Ovary (tissue), 7 donors: ENCODE measurements at regions not wholly inside any gene's neighbourhood (a gene's known extent, or its start where the extent isn't known, plus 50 kb on each side); places are given as distances from the start of the nearest gene placed in this dataset.

ENCODE experiments used
- DNase-seq, 5 donors: peaks; one replicate each; pipeline ENCODE4 v3.0.0-alpha.2; 2019 to 2020
- H3K27ac ChIP-seq, 2 donors: fragments of 200-600 bp; one replicate each; pipeline versions ENCODE4 v1.5.1 to v1.8.0; 2019 to 2022
- H3K27me3 ChIP-seq: fragments of 200-600 bp; one replicate; pipeline ENCODE4 v1.8.0; 2022
- H3K36me3 ChIP-seq: fragments of 200-600 bp; sonication (generic); one replicate; pipeline ENCODE4 v1.5.1; 2019
- H3K4me1 ChIP-seq: one replicate; pipeline ENCODE4 v1.8.1; 2013; ENCODE audit warnings: mild to moderate bottlenecking, moderate library complexity; ENCODE audit not compliant: insufficient read depth
- H3K4me3 ChIP-seq: fragments of 200-600 bp; sonication (generic); one replicate; pipeline ENCODE4 v1.5.1; 2017
- H3K9me3 ChIP-seq, 2 donors: fragments of 200-600 bp in 1 of 2; sonication (generic) in 1 of 2; one replicate each; pipeline versions ENCODE4 v1.5.1 to v1.8.1; 2013 to 2019; ENCODE audit warnings: mild to moderate bottlenecking in 1 of 2, moderate library complexity in 1 of 2
- CTCF ChIP-seq, 3 donors: fragments of 450-650 bp in 2 of 3; fragments of 200-600 bp in 1 of 3; IDR thresholded peaks; one replicate each; pipeline versions ENCODE4 v1.5.1 to v1.8.0; 2016 to 2022; ENCODE audit warnings: antibody characterized with exemption in 3 of 3, mild to moderate bottlenecking in 1 of 3
- EP300 ChIP-seq: sonication (generic); formaldehyde crosslinking; IDR thresholded peaks from one replicate; pipeline ENCODE4 v1.6.1; 2017; ENCODE audit warnings: antibody characterized with exemption
- POLR2A ChIP-seq: fragments of 450-650 bp; IDR thresholded peaks from one replicate; pipeline ENCODE4 v1.6.1; 2017; ENCODE audit warnings: antibody characterized with exemption, mild to moderate bottlenecking, moderate library complexity
- WGBS, 3 donors: extraction: QIAGEN DNeasy Blood & Tissue Kit in 1 of 3; methylation state at CpG; one replicate each; pipeline versions ENCODE4 v1.1.5 to v1.1.7; 2013 to 2017; 5-methylcytosine and 5-hydroxymethylcytosine counted together
- intact Hi-C, 4 donors: fragments of 100-400 bp; cut with DNase I; formaldehyde crosslinking; loops; one replicate each; pipeline versions ENCODE4 v1.11.0 to v1.15.1; 2022 to 2023
- donor health status: DM: no; HTN: no; CAD: no; lungs with moderate emphysema.
- donor health status: DM: no; HTN: no; CAD: no.
- donor health status: Bipolar disorder and iron deficiency.
- donor health status: DM: no; HTN: no; CAD: no.
- donor health status: DM: yes; HTN: yes; CAD: no.

- WGBS, 3 donors = 92 to 98% (median 97%) methylated on average over 1 of the region's 1 CpG
Measured at GRCh38 chr1:78369546-78369945, 121.2 kb upstream of the PTGFR start.

GRCh38 chr1:78370356-78370755 lies 120.4 kb upstream of the PTGFR start:
- H3K27me3 ChIP-seq = no peaks in the 10 kb centered on the region
- TF ChIP-seq CTCF (IDR thresholded peaks at IDR 0.05) = no peak
- no peak for TF ChIP-seq EP300
- TF ChIP-seq POLR2A = no peak
- no peak overlapping the region for H3K4me3 ChIP-seq
- H3K27ac ChIP-seq = no peak overlapping the region
- intact Hi-C loops = loop anchor here in 1 of 4 donors (2.0 kb wide), 1 partner anchor 40 kb away; no protein-coding TSS in a partner anchor
- WGBS, 3 donors = 48 to 65% (median 56%) methylated on average over 2 of the region's 2 CpGs
- no peaks in the 10 kb centered on the region for H3K9me3 ChIP-seq
- DNase-seq = no peak
- H3K4me1 ChIP-seq = no peaks in the 10 kb centered on the region
- no peaks in the 10 kb centered on the region for H3K36me3 ChIP-seq

More at GRCh38 chr1:78369546-78369945, 121.2 kb upstream of the PTGFR start:
- DNase-seq = no peak
- Histone ChIP-seq H3K4me1 (no peaks in the 10 kb centered on the region), H3K9me3 (no peaks in the 10 kb centered on the region), H3K27me3 (no peaks in the 10 kb centered on the region), H3K36me3 (no peaks in the 10 kb centered on the region), H3K4me3 (no peak overlapping the region), H3K27ac (no peak overlapping the region)
- TF ChIP-seq CTCF (IDR thresholded peaks at IDR 0.05) (no peak), POLR2A (no peak), EP300 (no peak)
- intact Hi-C loops = no loop called here

GRCh38 chr1:78370779-78371482 lies 119.8 kb upstream of the PTGFR start:
- WGBS, 3 donors = 50 to 87% (median 64%) methylated on average over 2 of the region's 2 CpGs
- Histone ChIP-seq H3K27ac (no peak overlapping the region), H3K4me1 (no peaks in the 10 kb centered on the region), H3K36me3 (no peaks in the 10 kb centered on the region), H3K4me3 (no peak overlapping the region), H3K27me3 (no peaks in the 10 kb centered on the region), H3K9me3 (no peaks in the 10 kb centered on the region)
- intact Hi-C loops = loop anchor here in 1 of 4 donors (2.0 kb wide), 1 partner anchor 40 kb away; no protein-coding TSS in a partner anchor
- TF ChIP-seq EP300 = no peak
- no peak for TF ChIP-seq CTCF (IDR thresholded peaks at IDR 0.05)
- no peak for TF ChIP-seq POLR2A
- no peak for DNase-seq

- no peak for DNase-seq
- TF ChIP-seq EP300 (no peak), CTCF (IDR thresholded peaks at IDR 0.05) (no peak), POLR2A (no peak)
- Histone ChIP-seq H3K27ac (no peak overlapping the region), H3K36me3 (no peaks in the 10 kb centered on the region), H3K4me3 (no peak overlapping the region), H3K9me3 (no peaks in the 10 kb centered on the region), H3K27me3 (no peaks in the 10 kb centered on the region), H3K4me1 (no peaks in the 10 kb centered on the region)
- WGBS, 3 donors = 38 to 71% (median 67%) methylated on average over 1 of the region's 1 CpG
- intact Hi-C loops = no loop called here
Measured at GRCh38 chr1:78373676-78374075, 117.1 kb upstream of the PTGFR start.
